ENCODE measurements at regions not wholly inside any gene's neighbourhood (a gene's known extent, or its start where the extent isn't known, plus 50 kb on each side); places are given as distances from the start of the nearest gene placed in this dataset.

GRCh38 chr11:27216270-27217149 is 146.5 kb downstream of the CCDC34 start:
- no peaks in the 10 kb centered on the region for H3K36me3 Mint-ChIP-seq (ENCODE audit: low read depth)
- H3K27me3 Mint-ChIP-seq = no peaks in the 10 kb centered on the region
- POLR2A ChIA-PET = no interaction called here
- no peaks in the 10 kb centered on the region for H3K9me3 Mint-ChIP-seq
- H3K4me3 Mint-ChIP-seq = no peak overlapping the region
- no peaks in the 10 kb centered on the region for H3K4me1 Mint-ChIP-seq
- CTCF ChIA-PET = no interaction called here
- H3K27ac Mint-ChIP-seq = no peak overlapping the region
- no peak for DNase-seq

- ChIA-PET CTCF (no interaction called here), POLR2A (no interaction called here)
- Mint-ChIP-seq H3K27me3 (no peaks in the 10 kb centered on the region), H3K4me1 (no peaks in the 10 kb centered on the region), H3K36me3 (ENCODE audit: low read depth) (no peaks in the 10 kb centered on the region), H3K9me3 (no peaks in the 10 kb centered on the region), H3K4me3 (no peak overlapping the region), H3K27ac (no peak overlapping the region)
- DNase-seq = no peak
Measured at GRCh38 chr11:27215471-27216269, 147.3 kb downstream of the CCDC34 start.

- H3K36me3 Mint-ChIP-seq (ENCODE audit: low read depth) = no peaks in the 10 kb centered on the region
- no peak for DNase-seq
- ChIA-PET POLR2A (no interaction called here), CTCF (no interaction called here)
- no peaks in the 10 kb centered on the region for H3K27me3 Mint-ChIP-seq
- H3K4me1 Mint-ChIP-seq = no peaks in the 10 kb centered on the region
- no peak overlapping the region for H3K27ac Mint-ChIP-seq
- H3K9me3 Mint-ChIP-seq = no peaks in the 10 kb centered on the region
- H3K4me3 Mint-ChIP-seq = no peak overlapping the region
Measured at GRCh38 chr11:27214713-27215112, 148.3 kb downstream of the CCDC34 start.

GRCh38 chr11:27213232-27213660 is 149.8 kb downstream of the CCDC34 start:
- Mint-ChIP-seq H3K9me3 (no peaks in the 10 kb centered on the region), H3K27ac (no peak overlapping the region), H3K36me3 (ENCODE audit: low read depth) (no peaks in the 10 kb centered on the region), H3K27me3 (no peaks in the 10 kb centered on the region), H3K4me3 (no peak overlapping the region), H3K4me1 (no peaks in the 10 kb centered on the region)
- CTCF ChIA-PET = no interaction called here
- no peak for DNase-seq
- POLR2A ChIA-PET = no interaction called here

- DNase-seq = no peak
- H3K4me3 Mint-ChIP-seq = no peak overlapping the region
- ChIA-PET POLR2A (no interaction called here), CTCF (no interaction called here)
- no peak overlapping the region for H3K27ac Mint-ChIP-seq
- no peaks in the 10 kb centered on the region for H3K36me3 Mint-ChIP-seq (ENCODE audit: low read depth)
- no peaks in the 10 kb centered on the region for H3K9me3 Mint-ChIP-seq
- no peaks in the 10 kb centered on the region for H3K27me3 Mint-ChIP-seq
- H3K4me1 Mint-ChIP-seq = no peaks in the 10 kb centered on the region
Measured at GRCh38 chr11:27212248-27212780, 150.7 kb downstream of the CCDC34 start.

GRCh38 chr11:27211370-27212127 is 151.5 kb downstream of the CCDC34 start:
- Mint-ChIP-seq H3K9me3 (no peaks in the 10 kb centered on the region), H3K4me3 (no peak overlapping the region), H3K4me1 (no peaks in the 10 kb centered on the region), H3K36me3 (ENCODE audit: low read depth) (no peaks in the 10 kb centered on the region), H3K27ac (no peak overlapping the region), H3K27me3 (no peaks in the 10 kb centered on the region)
- DNase-seq = peak; percentile 10
- CTCF ChIA-PET = no interaction called here
- POLR2A ChIA-PET = no interaction called here

GRCh38 chr11:27210531-27210930 is 152.5 kb downstream of the CCDC34 start:
- no peaks in the 10 kb centered on the region for H3K27me3 Mint-ChIP-seq
- POLR2A ChIA-PET = no interaction called here
- no peak for DNase-seq
- no peaks in the 10 kb centered on the region for H3K9me3 Mint-ChIP-seq
- no peak overlapping the region for H3K27ac Mint-ChIP-seq
- CTCF ChIA-PET = no interaction called here
- H3K36me3 Mint-ChIP-seq (ENCODE audit: low read depth) = no peaks in the 10 kb centered on the region
- no peak overlapping the region for H3K4me3 Mint-ChIP-seq
- no peaks in the 10 kb centered on the region for H3K4me1 Mint-ChIP-seq

GRCh38 chr11:27209562-27210005 is 153.4 kb downstream of the CCDC34 start:
- Mint-ChIP-seq H3K4me1 (no peaks in the 10 kb centered on the region), H3K9me3 (no peaks in the 10 kb centered on the region), H3K27ac (no peak overlapping the region), H3K27me3 (no peaks in the 10 kb centered on the region), H3K4me3 (no peak overlapping the region), H3K36me3 (ENCODE audit: low read depth) (no peaks in the 10 kb centered on the region)
- ChIA-PET POLR2A (no interaction called here), CTCF (no interaction called here)
- no peak for DNase-seq

- no peaks in the 10 kb centered on the region for H3K9me3 Mint-ChIP-seq
- no peak for DNase-seq
- H3K27me3 Mint-ChIP-seq = no peaks in the 10 kb centered on the region
- no peak overlapping the region for H3K27ac Mint-ChIP-seq
- H3K36me3 Mint-ChIP-seq (ENCODE audit: low read depth) = no peaks in the 10 kb centered on the region
- POLR2A ChIA-PET = no interaction called here
- H3K4me1 Mint-ChIP-seq = no peaks in the 10 kb centered on the region
- CTCF ChIA-PET = no interaction called here
- no peak overlapping the region for H3K4me3 Mint-ChIP-seq
Measured at GRCh38 chr11:27208846-27209245, 154.2 kb downstream of the CCDC34 start.

- no peaks in the 10 kb centered on the region for H3K4me1 Mint-ChIP-seq
- ChIA-PET CTCF (no interaction called here), POLR2A (no interaction called here)
Measured at GRCh38 chr11:27207025-27207650, 155.9 kb downstream of the CCDC34 start.

GRCh38 chr11:27205779-27206570 is 157.0 kb downstream of the CCDC34 start:
- no peak for DNase-seq
- Mint-ChIP-seq H3K36me3 (ENCODE audit: low read depth) (no peaks in the 10 kb centered on the region), H3K27me3 (no peaks in the 10 kb centered on the region), H3K9me3 (no peaks in the 10 kb centered on the region), H3K27ac (no peak overlapping the region), H3K4me1 (no peaks in the 10 kb centered on the region), H3K4me3 (no peak overlapping the region)
- ChIA-PET CTCF (no interaction called here), POLR2A (no interaction called here)

More at GRCh38 chr11:27207025-27207650, 155.9 kb downstream of the CCDC34 start:
- no peak overlapping the region for H3K27ac Mint-ChIP-seq
- H3K27me3 Mint-ChIP-seq = no peaks in the 10 kb centered on the region
- DNase-seq = no peak
- H3K9me3 Mint-ChIP-seq = no peaks in the 10 kb centered on the region
- no peak overlapping the region for H3K4me3 Mint-ChIP-seq
- no peaks in the 10 kb centered on the region for H3K36me3 Mint-ChIP-seq (ENCODE audit: low read depth)

- DNase-seq = no peak
- Mint-ChIP-seq H3K27me3 (no peaks in the 10 kb centered on the region), H3K4me1 (no peaks in the 10 kb centered on the region), H3K27ac (no peak overlapping the region), H3K4me3 (no peak overlapping the region), H3K9me3 (no peaks in the 10 kb centered on the region), H3K36me3 (ENCODE audit: low read depth) (no peaks in the 10 kb centered on the region)
- ChIA-PET CTCF (no interaction called here), POLR2A (no interaction called here)
Measured at GRCh38 chr11:27205250-27205649, 157.8 kb downstream of the CCDC34 start.
